ENCODE measurements at regions not wholly inside any gene's neighbourhood (a gene's known extent, or its start where the extent isn't known, plus 50 kb on each side); places are given as distances from the start of the nearest gene placed in this dataset.
A peak's percentile ranks its signal among the peaks of the same experiment; 100 is the strongest.

GRCh38 chr10:6350609-6351008, 147.9 kb downstream of the PFKFB3 start:
- Histone ChIP-seq H3F3A (ENCODE audit: control insufficient read depth, insufficient read depth) (peaks cover 30% of the 10 kb centered on the region), H3K4me3 (ENCODE audit: low read length) (peak overlapping the region; percentile 67), H3K79me2 (ENCODE audit: control insufficient read depth, low read length) (peaks cover 5% of the 10 kb centered on the region), H3K9me3 (ENCODE audit: control insufficient read depth, insufficient read depth, low read length) (peaks cover 6% of the 10 kb centered on the region; the same call in 1 of the 2 replicates), H3K9me2 (replicated peaks; ENCODE audit: control insufficient read depth, low read length) (no peaks in the 10 kb centered on the region), H3K27ac (ENCODE audit: low read depth, low read length) (peak overlapping the region; percentile 98), H3K36me3 (ENCODE audit: control insufficient read depth, low read length) (peaks cover 5% of the 10 kb centered on the region; the same call in 1 of the 2 replicates), H3K4me2 (ENCODE audit: low read length) (peak overlapping the region; percentile 92), H3K4me1 (ENCODE audit: control insufficient read depth, low read length) (peaks cover 76% of the 10 kb centered on the region), H3K27me3 (ENCODE audit: control insufficient read depth, low read length) (no peaks in the 10 kb centered on the region), H4K20me1 (ENCODE audit: control insufficient read depth, insufficient read depth, low read depth, low read length) (no peaks in the 10 kb centered on the region)
- TF ChIP-seq CTCF (IDR thresholded peaks at IDR 0.05; ENCODE audit: low read depth, low read length, poor library complexity, severe bottlenecking) (no peak), EZH2phosphoT487 (IDR thresholded peaks at IDR 0.05; ENCODE audit: borderline replicate concordance, low read length) (no peak)

DNA sequence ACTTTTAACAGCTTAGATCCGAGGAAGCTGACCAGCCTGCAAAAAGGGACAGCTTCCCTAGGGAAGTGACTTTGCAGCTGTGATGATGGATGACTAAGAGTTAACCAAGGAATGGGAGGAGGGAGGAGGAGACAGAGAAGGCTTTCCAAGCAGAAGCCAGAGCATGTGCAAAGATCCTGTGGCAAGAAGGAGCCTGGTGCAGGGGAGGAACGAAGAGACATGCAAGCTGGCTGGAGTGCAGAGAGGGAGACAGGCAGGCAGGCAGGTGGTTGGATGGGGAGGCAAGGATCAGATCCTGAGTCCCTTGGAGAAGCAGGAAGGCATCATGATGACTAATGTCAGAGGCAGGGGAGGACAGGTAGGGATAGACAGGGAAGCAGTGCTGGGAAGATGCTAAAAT, 148.8 kb downstream of the PFKFB3 start:
- H4K20me1 ChIP-seq (ENCODE audit: control insufficient read depth, insufficient read depth, low read depth, low read length): no peaks in the 10 kb centered on the region
- peaks cover 30% of the 10 kb centered on the region for H3F3A ChIP-seq (ENCODE audit: control insufficient read depth, insufficient read depth)
- peaks cover 11% of the 10 kb centered on the region; the same call in 1 of the 2 replicates for H3K9me3 ChIP-seq (ENCODE audit: control insufficient read depth, insufficient read depth, low read length)
- no peaks in the 10 kb centered on the region for H3K27me3 ChIP-seq (ENCODE audit: control insufficient read depth, low read length)
- peaks cover 5% of the 10 kb centered on the region for H3K79me2 ChIP-seq (ENCODE audit: control insufficient read depth, low read length)
- H3K4me2 ChIP-seq (ENCODE audit: low read length): no peak overlapping the region
- TF ChIP-seq EZH2phosphoT487 (IDR thresholded peaks at IDR 0.05; ENCODE audit: borderline replicate concordance, low read length) (no peak), CTCF (IDR thresholded peaks at IDR 0.05; ENCODE audit: low read depth, low read length, poor library complexity, severe bottlenecking) (no peak)
- peaks cover 5% of the 10 kb centered on the region; the same call in 1 of the 2 replicates for H3K36me3 ChIP-seq (ENCODE audit: control insufficient read depth, low read length)
- H3K27ac ChIP-seq (ENCODE audit: low read depth, low read length): no peak overlapping the region
- H3K4me3 ChIP-seq (ENCODE audit: low read length): no peak overlapping the region
- H3K4me1 ChIP-seq (ENCODE audit: control insufficient read depth, low read length): peaks cover 67% of the 10 kb centered on the region
- H3K9me2 ChIP-seq (replicated peaks; ENCODE audit: control insufficient read depth, low read length): no peaks in the 10 kb centered on the region

DNA sequence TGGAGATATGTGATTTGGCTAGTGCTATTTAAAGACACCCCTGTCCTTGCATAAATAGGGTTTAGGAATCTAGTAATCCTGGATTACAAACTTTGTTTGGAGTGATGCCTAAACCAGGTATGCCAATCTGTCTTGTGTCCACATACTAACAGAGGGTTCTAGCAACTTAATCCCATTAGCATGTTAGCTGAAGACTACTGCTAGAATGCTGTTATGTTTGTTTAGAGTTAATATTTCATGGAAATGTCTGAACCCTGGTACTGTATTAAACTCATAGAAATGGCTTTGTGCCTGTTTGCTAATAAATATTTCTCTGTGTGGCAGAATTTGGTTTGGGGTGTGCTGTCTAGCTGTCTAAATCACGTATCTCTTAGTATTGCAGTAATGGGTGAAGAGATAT, 150.8 kb downstream of the PFKFB3 start:
- H4K20me1 ChIP-seq (ENCODE audit: control insufficient read depth, insufficient read depth, low read depth, low read length): no peaks in the 10 kb centered on the region
- H3K4me3 ChIP-seq (ENCODE audit: low read length): no peak overlapping the region
- no peaks in the 10 kb centered on the region for H3K27me3 ChIP-seq (ENCODE audit: control insufficient read depth, low read length)
- no peaks in the 10 kb centered on the region for H3K9me2 ChIP-seq (replicated peaks; ENCODE audit: control insufficient read depth, low read length)
- peaks cover 13% of the 10 kb centered on the region for H3F3A ChIP-seq (ENCODE audit: control insufficient read depth, insufficient read depth)
- H3K4me2 ChIP-seq (ENCODE audit: low read length): no peak overlapping the region
- TF ChIP-seq CTCF (IDR thresholded peaks at IDR 0.05; ENCODE audit: low read depth, low read length, poor library complexity, severe bottlenecking) (no peak), EZH2phosphoT487 (IDR thresholded peaks at IDR 0.05; ENCODE audit: borderline replicate concordance, low read length) (no peak)
- H3K4me1 ChIP-seq (ENCODE audit: control insufficient read depth, low read length): peaks cover 49% of the 10 kb centered on the region
- H3K36me3 ChIP-seq (ENCODE audit: control insufficient read depth, low read length): peaks cover 3% of the 10 kb centered on the region; the same call in 1 of the 2 replicates
- H3K79me2 ChIP-seq (ENCODE audit: control insufficient read depth, low read length): peaks cover 5% of the 10 kb centered on the region
- H3K27ac ChIP-seq (ENCODE audit: low read depth, low read length): no peak overlapping the region
- H3K9me3 ChIP-seq (ENCODE audit: control insufficient read depth, insufficient read depth, low read length): peaks cover 18% of the 10 kb centered on the region; the same call in 1 of the 2 replicates
